ENCODE measurements at regions not wholly inside any gene's neighbourhood (a gene's known extent, or its start where the extent isn't known, plus 50 kb on each side); places are given as distances from the start of the nearest gene placed in this dataset.

GRCh38 chr2:122610948-122611609 is 855.6 kb downstream of the TSN start:
- no peaks in the 10 kb centered on the region for H3K36me3 ChIP-seq (ENCODE audit: control insufficient read depth in 2 of 4, insufficient read depth in 4 of 4, low read length in 3 of 4)
- H3K23me2 ChIP-seq (ENCODE audit: low read depth, low read length): no peaks in the 10 kb centered on the region
- CTCF ChIA-PET (ENCODE audit: partially characterized antibody): no interaction called here
- no peak overlapping the region for H4K91ac ChIP-seq (replicated peaks; ENCODE audit: insufficient read length, low read length)
- H4K8ac ChIP-seq (ENCODE audit: extremely low read depth, insufficient read depth, low read length): no peak overlapping the region
- H2BK20ac ChIP-seq (ENCODE audit: low read length): no peak overlapping the region
- no peak overlapping the region for H2BK12ac ChIP-seq (ENCODE audit: low read depth, low read length)
- H3K79me1 ChIP-seq (ENCODE audit: low read depth, low read length): no peaks in the 10 kb centered on the region
- H2AFZ ChIP-seq (ENCODE audit: low read length): no peak overlapping the region
- 94% methylated on average over 3 of the region's 3 CpGs; no CpG with 5 or more reads in 1 of the 2 experiments for WGBS, 2 experiments (ENCODE audit: extremely low coverage in 1 of 2, insufficient coverage in 1 of 2, insufficient read length in 1 of 2, insufficient replicate concordance in 2 of 2, low coverage in 1 of 2, low lambda C conversion rate in 2 of 2, missing lambda C conversion rate in 1 of 2)
- H3K18ac ChIP-seq (ENCODE audit: extremely low read depth, low read length): no peak overlapping the region
- no peak overlapping the region for H4K5ac ChIP-seq (ENCODE audit: insufficient read length, low read depth, low read length)
- no peaks in the 10 kb centered on the region for H3K9me3 ChIP-seq (ENCODE audit: insufficient read depth in 2 of 2, low read depth in 1 of 2, low read length in 1 of 2)
- no peak for FAIRE-seq
- no peak overlapping the region for H3K4ac ChIP-seq (replicated peaks; ENCODE audit: insufficient read length, low read depth, low read length)
- H3K56ac ChIP-seq (replicated peaks; ENCODE audit: insufficient read length, low read depth, low read length): no peak overlapping the region
- no peak overlapping the region for H2BK5ac ChIP-seq (ENCODE audit: low read depth, low read length)
- H3K14ac ChIP-seq (ENCODE audit: insufficient read length): no peak overlapping the region
- no peaks in the 10 kb centered on the region for H3K79me2 ChIP-seq (ENCODE audit: control insufficient read depth in 1 of 2, insufficient read depth in 2 of 2, low read length in 2 of 2)
- no peak overlapping the region for H2AK5ac ChIP-seq (ENCODE audit: low read depth, low read length)
- H3K23ac ChIP-seq (ENCODE audit: insufficient read length): no peak overlapping the region
- H2BK120ac ChIP-seq (replicated peaks; ENCODE audit: low read depth, low read length): no peak overlapping the region
- H3K4me2 ChIP-seq (ENCODE audit: insufficient read depth in 1 of 2, low read depth in 2 of 2, low read length in 2 of 2): no peak overlapping the region
- no peak overlapping the region; the same call in 1 of the 2 replicates for H3K27ac ChIP-seq (ENCODE audit: low read depth, low read length)
- H3K9ac ChIP-seq (replicated peaks in 1 of 4; ENCODE audit: extremely low read depth in 1 of 4, low read depth in 3 of 4, low read length in 3 of 4): no peak overlapping the region
- no peaks in the 10 kb centered on the region for H3K4me1 ChIP-seq (replicated peaks in 1 of 4; ENCODE audit: control insufficient read depth in 3 of 4, insufficient read depth in 4 of 4, low read length in 3 of 4)
- no peak overlapping the region for H3K4me3 ChIP-seq (ENCODE audit: extremely low read depth in 1 of 4, insufficient read depth in 2 of 4, low read depth in 3 of 4, low read length in 4 of 4)
- POLR2A ChIA-PET (ENCODE audit: partially characterized antibody): no interaction called here
- DNase-seq (ENCODE audit: low read depth in 1 of 2, low spot score in 2 of 2): no peak
- no peaks in the 10 kb centered on the region for H4K20me1 ChIP-seq (replicated peaks in 1 of 2; ENCODE audit: control insufficient read depth in 1 of 2, insufficient read depth in 2 of 2, low read length in 2 of 2)
- no peaks in the 10 kb centered on the region for H3K27me3 ChIP-seq (replicated peaks in 1 of 4; ENCODE audit: control insufficient read depth in 3 of 4, extremely low read depth in 1 of 4, insufficient read depth in 3 of 4, low read length in 3 of 4)
- H2BK15ac ChIP-seq (ENCODE audit: low read length): no peak overlapping the region
- no peak for TF ChIP-seq KDM1A (IDR thresholded peaks at IDR 0.05; ENCODE audit: borderline replicate concordance, low read length)
- no peak for TF ChIP-seq USF2 (IDR thresholded peaks at IDR 0.05; ENCODE audit: low read length)
- TF ChIP-seq CEBPB (IDR thresholded peaks at IDR 0.05; ENCODE audit: low read depth, low read length): no peak
- no peak for TF ChIP-seq SP1 (IDR thresholded peaks at IDR 0.05; ENCODE audit: low read depth, low read length)
- no peak for TF ChIP-seq PHF8 (conservative IDR thresholded peaks at IDR 0.05; ENCODE audit: low read depth, low read length)
- TF ChIP-seq BRCA1 (IDR thresholded peaks at IDR 0.05; ENCODE audit: low read depth, low read length): no peak
- TF ChIP-seq RFX5 (IDR thresholded peaks at IDR 0.05; ENCODE audit: borderline replicate concordance, low read depth, low read length): no peak
- no peak for TF ChIP-seq ZNF274 (IDR thresholded peaks at IDR 0.05; ENCODE audit: borderline replicate concordance, extremely low read depth, low read length)
- TF ChIP-seq CTCF (IDR thresholded peaks at IDR 0.05; ENCODE audit: control extremely low read depth in 1 of 3, insufficient read depth in 1 of 3, low read depth in 1 of 3, low read length in 3 of 3): no peak
- TF ChIP-seq FOSL1 (IDR thresholded peaks at IDR 0.05; ENCODE audit: insufficient read depth, low read depth, low read length): no peak
